ENCODE measurements at regions not wholly inside any gene's neighbourhood (a gene's known extent, or its start where the extent isn't known, plus 50 kb on each side); places are given as distances from the start of the nearest gene placed in this dataset.

DNA sequence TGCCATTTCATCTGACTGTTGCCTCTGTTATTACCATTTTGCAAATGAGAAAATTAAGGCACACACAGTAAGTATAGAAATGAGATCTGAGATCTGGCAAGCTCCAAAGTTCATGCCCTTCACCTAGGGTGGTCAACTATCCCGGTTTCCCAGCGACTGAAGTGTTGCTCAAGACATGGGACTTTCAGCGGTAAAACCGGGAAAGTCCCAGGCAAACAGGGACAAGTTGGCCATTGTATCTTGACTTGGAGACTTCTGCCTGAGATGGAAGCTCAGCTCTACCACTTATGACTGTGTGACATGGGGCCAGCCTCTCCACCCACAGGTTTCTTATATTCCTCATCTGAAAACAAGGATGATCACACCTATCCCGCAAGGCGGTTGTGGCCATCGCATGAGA lies 55.6 kb upstream of the TPM1 start:
- FAIRE-seq = no peak
- peaks cover 4% of the 10 kb centered on the region for H3K27me3 ChIP-seq (ENCODE audit: control insufficient read depth, extremely low read depth, insufficient read depth, low read length)

DNA sequence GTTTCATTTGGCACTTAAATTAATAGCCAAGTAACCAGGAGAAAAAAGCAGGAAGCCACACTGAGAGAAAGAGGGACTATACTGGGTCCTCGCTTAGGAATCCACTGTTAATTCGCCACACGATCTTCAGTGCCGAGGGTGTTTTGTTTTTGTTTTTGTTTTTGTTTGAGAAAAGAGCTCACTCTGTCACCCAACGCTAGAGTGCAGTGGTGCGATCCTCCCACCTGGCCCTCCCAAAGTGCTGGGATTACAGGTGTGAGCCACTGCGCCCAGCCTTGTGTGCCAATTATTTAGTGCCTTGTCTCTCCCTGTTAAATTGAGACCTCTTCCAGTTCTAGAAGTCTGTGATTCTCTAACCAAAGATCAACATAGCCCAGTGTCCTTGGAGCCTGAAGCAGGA lies 53.8 kb upstream of the TPM1 start:
- no peak for FAIRE-seq
- Histone ChIP-seq H3K36me3 (ENCODE audit: control insufficient read depth in 2 of 2, extremely low read depth in 1 of 2, insufficient read depth in 2 of 2, low read length in 2 of 2) (no peaks in the 10 kb centered on the region), H3K27ac (ENCODE audit: control insufficient read depth, insufficient read depth, low read length) (no peak overlapping the region), H3K4me1 (ENCODE audit: control insufficient read depth, extremely low read depth, insufficient read depth, low read length) (no peaks in the 10 kb centered on the region), H3K4me3 (ENCODE audit: control insufficient read depth in 2 of 3, extremely low read depth in 1 of 3, insufficient read depth in 2 of 3, low read depth in 1 of 3, low read length in 3 of 3) (no peak overlapping the region), H3K27me3 (ENCODE audit: control insufficient read depth, extremely low read depth, insufficient read depth, low read length) (peaks cover 4% of the 10 kb centered on the region), H3K9me3 (ENCODE audit: control insufficient read depth, low read depth, low read length) (no peaks in the 10 kb centered on the region), H3K9me1 (ENCODE audit: control insufficient read depth, extremely low read depth, insufficient read depth, low read length) (no peaks in the 10 kb centered on the region), H3K79me2 (ENCODE audit: control insufficient read depth, insufficient read depth, low read length) (no peaks in the 10 kb centered on the region), H3K9ac (ENCODE audit: control insufficient read depth, extremely low read depth, insufficient read depth, low read length) (no peak overlapping the region), H4K20me1 (ENCODE audit: control insufficient read depth, extremely low read depth, insufficient read depth, low read length) (no peaks in the 10 kb centered on the region), H3K4me2 (ENCODE audit: control insufficient read depth, extremely low read depth, insufficient read depth, low read depth, low read length) (no peak overlapping the region), H2AFZ (ENCODE audit: control insufficient read depth, low read length) (no peak overlapping the region)
- no peak for TF ChIP-seq EZH2 (IDR thresholded peaks at IDR 0.05; ENCODE audit: low read length)
- TF ChIP-seq, protein P1, sequence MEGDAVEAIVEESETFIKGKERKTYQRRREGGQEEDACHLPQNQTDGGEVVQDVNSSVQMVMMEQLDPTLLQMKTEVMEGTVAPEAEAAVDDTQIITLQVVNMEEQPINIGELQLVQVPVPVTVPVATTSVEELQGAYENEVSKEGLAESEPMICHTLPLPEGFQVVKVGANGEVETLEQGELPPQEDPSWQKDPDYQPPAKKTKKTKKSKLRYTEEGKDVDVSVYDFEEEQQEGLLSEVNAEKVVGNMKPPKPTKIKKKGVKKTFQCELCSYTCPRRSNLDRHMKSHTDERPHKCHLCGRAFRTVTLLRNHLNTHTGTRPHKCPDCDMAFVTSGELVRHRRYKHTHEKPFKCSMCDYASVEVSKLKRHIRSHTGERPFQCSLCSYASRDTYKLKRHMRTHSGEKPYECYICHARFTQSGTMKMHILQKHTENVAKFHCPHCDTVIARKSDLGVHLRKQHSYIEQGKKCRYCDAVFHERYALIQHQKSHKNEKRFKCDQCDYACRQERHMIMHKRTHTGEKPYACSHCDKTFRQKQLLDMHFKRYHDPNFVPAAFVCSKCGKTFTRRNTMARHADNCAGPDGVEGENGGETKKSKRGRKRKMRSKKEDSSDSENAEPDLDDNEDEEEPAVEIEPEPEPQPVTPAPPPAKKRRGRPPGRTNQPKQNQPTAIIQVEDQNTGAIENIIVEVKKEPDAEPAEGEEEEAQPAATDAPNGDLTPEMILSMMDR (optimal IDR thresholded peaks at IDR 0.05 in 1 of 3, IDR thresholded peaks at IDR 0.05 in 1 of 3, conservative IDR thresholded peaks at IDR 0.05 in 1 of 3; ENCODE audit: extremely low read depth in 1 of 3, insufficient read depth in 2 of 3, low read length in 3 of 3) = no peak
- no peak for DNase-seq (ENCODE audit: low read depth, low spot score)
- dilution Hi-C loops (cut with MboI; ENCODE audit: extremely low pct_ligation_motif_present, low sequenced_read_pairs) = no loop called here

More for the DNA sequence above, 55.6 kb upstream of the TPM1 start:
- no peaks in the 10 kb centered on the region for H3K79me2 ChIP-seq (ENCODE audit: control insufficient read depth, insufficient read depth, low read length)
- H3K27ac ChIP-seq (ENCODE audit: control insufficient read depth, insufficient read depth, low read length) = no peak overlapping the region
- H3K36me3 ChIP-seq (ENCODE audit: control insufficient read depth in 2 of 2, extremely low read depth in 1 of 2, insufficient read depth in 2 of 2, low read length in 2 of 2) = no peaks in the 10 kb centered on the region
- no peak for DNase-seq (ENCODE audit: low read depth, low spot score)
- TF ChIP-seq, protein P1 (optimal IDR thresholded peaks at IDR 0.05 in 1 of 3, IDR thresholded peaks at IDR 0.05 in 1 of 3, conservative IDR thresholded peaks at IDR 0.05 in 1 of 3; ENCODE audit: extremely low read depth in 1 of 3, insufficient read depth in 2 of 3, low read length in 3 of 3) = no peak
- no peak for TF ChIP-seq EZH2 (IDR thresholded peaks at IDR 0.05; ENCODE audit: low read length)
- no peaks in the 10 kb centered on the region for H3K9me1 ChIP-seq (ENCODE audit: control insufficient read depth, extremely low read depth, insufficient read depth, low read length)
- dilution Hi-C loops (cut with MboI; ENCODE audit: extremely low pct_ligation_motif_present, low sequenced_read_pairs) = no loop called here
- no peak overlapping the region for H3K4me2 ChIP-seq (ENCODE audit: control insufficient read depth, extremely low read depth, insufficient read depth, low read depth, low read length)
- no peak overlapping the region for H3K4me3 ChIP-seq (ENCODE audit: control insufficient read depth in 2 of 3, extremely low read depth in 1 of 3, insufficient read depth in 2 of 3, low read depth in 1 of 3, low read length in 3 of 3)
- H4K20me1 ChIP-seq (ENCODE audit: control insufficient read depth, extremely low read depth, insufficient read depth, low read length) = no peaks in the 10 kb centered on the region
- H2AFZ ChIP-seq (ENCODE audit: control insufficient read depth, low read length) = no peak overlapping the region
- no peaks in the 10 kb centered on the region for H3K4me1 ChIP-seq (ENCODE audit: control insufficient read depth, extremely low read depth, insufficient read depth, low read length)
- H3K9me3 ChIP-seq (ENCODE audit: control insufficient read depth, low read depth, low read length) = no peaks in the 10 kb centered on the region
- H3K9ac ChIP-seq (ENCODE audit: control insufficient read depth, extremely low read depth, insufficient read depth, low read length) = no peak overlapping the region

All from keratinocyte (primary cell).